ENCODE measurements at regions not wholly inside any gene's neighbourhood (a gene's known extent, or its start where the extent isn't known, plus 50 kb on each side); places are given as distances from the start of the nearest gene placed in this dataset.

DNA sequence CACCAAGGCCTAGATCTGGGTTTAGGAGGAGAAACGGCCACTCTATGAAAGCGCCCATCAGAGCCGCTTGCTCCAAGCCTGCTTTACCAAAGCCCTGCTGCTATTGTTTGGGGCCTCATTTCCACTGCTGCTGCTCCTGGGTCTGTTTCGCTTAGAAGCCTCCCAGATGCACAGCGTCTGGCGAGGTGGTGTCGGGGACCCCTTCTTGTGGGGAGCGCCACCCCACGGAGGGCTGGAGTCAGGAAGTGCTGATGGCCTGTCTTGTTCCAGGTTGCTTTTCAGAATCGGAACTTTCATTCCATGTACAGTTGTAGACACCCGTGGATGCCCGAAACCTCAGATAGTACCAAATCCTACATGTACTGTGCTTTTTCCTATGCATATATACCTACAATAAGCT lies 204.9 kb upstream of the TWIST2 start:
- TF ChIP-seq TAF1 (conservative IDR thresholded peaks at IDR 0.05) (no peak), YY1 (IDR thresholded peaks at IDR 0.05) (no peak), HNF4A (conservative IDR thresholded peaks at IDR 0.05) (no peak), JUND (IDR thresholded peaks at IDR 0.05) (no peak), RAD21 (IDR thresholded peaks at IDR 0.05) (no peak), HNF4G (IDR thresholded peaks at IDR 0.05) (no peak), FOXA1 (IDR thresholded peaks at IDR 0.05) (no peak), SP1 (IDR thresholded peaks at IDR 0.05) (no peak), GABPA (IDR thresholded peaks at IDR 0.05 in 1 of 2, conservative IDR thresholded peaks at IDR 0.05 in 1 of 2) (no peak)
- TF ChIP-seq, protein P1, sequence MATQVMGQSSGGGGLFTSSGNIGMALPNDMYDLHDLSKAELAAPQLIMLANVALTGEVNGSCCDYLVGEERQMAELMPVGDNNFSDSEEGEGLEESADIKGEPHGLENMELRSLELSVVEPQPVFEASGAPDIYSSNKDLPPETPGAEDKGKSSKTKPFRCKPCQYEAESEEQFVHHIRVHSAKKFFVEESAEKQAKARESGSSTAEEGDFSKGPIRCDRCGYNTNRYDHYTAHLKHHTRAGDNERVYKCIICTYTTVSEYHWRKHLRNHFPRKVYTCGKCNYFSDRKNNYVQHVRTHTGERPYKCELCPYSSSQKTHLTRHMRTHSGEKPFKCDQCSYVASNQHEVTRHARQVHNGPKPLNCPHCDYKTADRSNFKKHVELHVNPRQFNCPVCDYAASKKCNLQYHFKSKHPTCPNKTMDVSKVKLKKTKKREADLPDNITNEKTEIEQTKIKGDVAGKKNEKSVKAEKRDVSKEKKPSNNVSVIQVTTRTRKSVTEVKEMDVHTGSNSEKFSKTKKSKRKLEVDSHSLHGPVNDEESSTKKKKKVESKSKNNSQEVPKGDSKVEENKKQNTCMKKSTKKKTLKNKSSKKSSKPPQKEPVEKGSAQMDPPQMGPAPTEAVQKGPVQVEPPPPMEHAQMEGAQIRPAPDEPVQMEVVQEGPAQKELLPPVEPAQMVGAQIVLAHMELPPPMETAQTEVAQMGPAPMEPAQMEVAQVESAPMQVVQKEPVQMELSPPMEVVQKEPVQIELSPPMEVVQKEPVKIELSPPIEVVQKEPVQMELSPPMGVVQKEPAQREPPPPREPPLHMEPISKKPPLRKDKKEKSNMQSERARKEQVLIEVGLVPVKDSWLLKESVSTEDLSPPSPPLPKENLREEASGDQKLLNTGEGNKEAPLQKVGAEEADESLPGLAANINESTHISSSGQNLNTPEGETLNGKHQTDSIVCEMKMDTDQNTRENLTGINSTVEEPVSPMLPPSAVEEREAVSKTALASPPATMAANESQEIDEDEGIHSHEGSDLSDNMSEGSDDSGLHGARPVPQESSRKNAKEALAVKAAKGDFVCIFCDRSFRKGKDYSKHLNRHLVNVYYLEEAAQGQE (IDR thresholded peaks at IDR 0.05): no peak
- TF ChIP-seq, protein P2, sequence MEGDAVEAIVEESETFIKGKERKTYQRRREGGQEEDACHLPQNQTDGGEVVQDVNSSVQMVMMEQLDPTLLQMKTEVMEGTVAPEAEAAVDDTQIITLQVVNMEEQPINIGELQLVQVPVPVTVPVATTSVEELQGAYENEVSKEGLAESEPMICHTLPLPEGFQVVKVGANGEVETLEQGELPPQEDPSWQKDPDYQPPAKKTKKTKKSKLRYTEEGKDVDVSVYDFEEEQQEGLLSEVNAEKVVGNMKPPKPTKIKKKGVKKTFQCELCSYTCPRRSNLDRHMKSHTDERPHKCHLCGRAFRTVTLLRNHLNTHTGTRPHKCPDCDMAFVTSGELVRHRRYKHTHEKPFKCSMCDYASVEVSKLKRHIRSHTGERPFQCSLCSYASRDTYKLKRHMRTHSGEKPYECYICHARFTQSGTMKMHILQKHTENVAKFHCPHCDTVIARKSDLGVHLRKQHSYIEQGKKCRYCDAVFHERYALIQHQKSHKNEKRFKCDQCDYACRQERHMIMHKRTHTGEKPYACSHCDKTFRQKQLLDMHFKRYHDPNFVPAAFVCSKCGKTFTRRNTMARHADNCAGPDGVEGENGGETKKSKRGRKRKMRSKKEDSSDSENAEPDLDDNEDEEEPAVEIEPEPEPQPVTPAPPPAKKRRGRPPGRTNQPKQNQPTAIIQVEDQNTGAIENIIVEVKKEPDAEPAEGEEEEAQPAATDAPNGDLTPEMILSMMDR (IDR thresholded peaks at IDR 0.05; ENCODE audit: low read depth, low read length, missing input control): no peak
- H3K4me1 ChIP-seq (ENCODE audit: control insufficient read depth in 4 of 4, insufficient read depth in 4 of 4, low read length in 3 of 4): no peaks in the 10 kb centered on the region
- no peak overlapping the region for H3K27ac ChIP-seq (ENCODE audit: low read depth in 1 of 2, low read length in 2 of 2)
- H3K9ac ChIP-seq (ENCODE audit: low read depth in 1 of 2, low read length in 2 of 2): no peak overlapping the region
- DNase-seq (ENCODE audit: low spot score): no peak
- no peaks in the 10 kb centered on the region for H3K36me3 ChIP-seq (ENCODE audit: control insufficient read depth in 4 of 4, insufficient read depth in 3 of 4, low read depth in 1 of 4, low read length in 3 of 4)
- WGBS: 90% methylated on average over 12 of the region's 12 CpGs
- no peaks in the 10 kb centered on the region for H3K9me3 ChIP-seq (ENCODE audit: control insufficient read depth in 4 of 4, low read length in 3 of 4)
- no peak overlapping the region for H3K4me3 ChIP-seq (ENCODE audit: low read depth in 1 of 3, low read length in 3 of 3)
- no peaks in the 10 kb centered on the region for H3K27me3 ChIP-seq (ENCODE audit: control insufficient read depth in 4 of 4, insufficient read depth in 4 of 4, low read length in 3 of 4)

DNA sequence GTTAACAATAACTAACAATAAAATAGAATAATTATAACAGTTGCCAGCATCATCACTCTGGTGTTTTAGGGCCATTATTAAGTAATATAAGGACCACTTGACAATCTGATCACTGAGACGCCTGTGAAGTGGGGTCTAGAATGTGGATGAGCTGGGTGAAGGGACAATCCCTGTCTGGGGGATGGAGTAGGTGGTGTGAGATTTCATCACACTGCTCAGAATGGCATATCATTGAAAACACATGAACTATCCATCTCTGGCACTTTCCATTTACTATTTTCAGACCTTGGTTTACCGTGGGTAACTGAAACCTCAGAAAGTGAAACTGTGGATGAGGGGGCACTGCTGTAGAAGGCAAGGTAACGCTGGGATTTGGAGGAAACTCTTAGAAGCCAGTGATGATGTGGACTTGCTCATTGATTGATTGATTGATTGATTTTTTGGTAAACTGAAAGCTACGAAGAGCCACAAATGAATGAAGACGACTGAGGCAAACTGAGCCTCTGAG lies 204.4 kb upstream of the TWIST2 start:
- Histone ChIP-seq H3K27me3 (ENCODE audit: control insufficient read depth in 4 of 4, insufficient read depth in 4 of 4, low read length in 3 of 4) (no peaks in the 10 kb centered on the region), H3K4me1 (ENCODE audit: control insufficient read depth in 4 of 4, insufficient read depth in 4 of 4, low read length in 3 of 4) (no peaks in the 10 kb centered on the region), H3K9ac (ENCODE audit: low read depth in 1 of 2, low read length in 2 of 2) (no peak overlapping the region), H3K9me3 (ENCODE audit: control insufficient read depth in 4 of 4, low read length in 3 of 4) (no peaks in the 10 kb centered on the region), H3K4me3 (ENCODE audit: low read depth in 1 of 3, low read length in 3 of 3) (no peak overlapping the region), H3K36me3 (ENCODE audit: control insufficient read depth in 4 of 4, insufficient read depth in 3 of 4, low read depth in 1 of 4, low read length in 3 of 4) (no peaks in the 10 kb centered on the region), H3K27ac (ENCODE audit: low read depth in 1 of 2, low read length in 2 of 2) (no peak overlapping the region)
- no peak for DNase-seq (ENCODE audit: low spot score)
- TF ChIP-seq FOXA1 (IDR thresholded peaks at IDR 0.05): no peak
- TF ChIP-seq, protein P1 (IDR thresholded peaks at IDR 0.05): no peak
- no peak for TF ChIP-seq FOXA2 (IDR thresholded peaks at IDR 0.05)
- no peak for TF ChIP-seq RXRA (IDR thresholded peaks at IDR 0.05)
- TF ChIP-seq HNF4G (IDR thresholded peaks at IDR 0.05): no peak
- WGBS: 87% methylated on average over 5 of the region's 5 CpGs
